ENCODE measurements at regions not wholly inside any gene's neighbourhood (a gene's known extent, or its start where the extent isn't known, plus 50 kb on each side); places are given as distances from the start of the nearest gene placed in this dataset.

DNA sequence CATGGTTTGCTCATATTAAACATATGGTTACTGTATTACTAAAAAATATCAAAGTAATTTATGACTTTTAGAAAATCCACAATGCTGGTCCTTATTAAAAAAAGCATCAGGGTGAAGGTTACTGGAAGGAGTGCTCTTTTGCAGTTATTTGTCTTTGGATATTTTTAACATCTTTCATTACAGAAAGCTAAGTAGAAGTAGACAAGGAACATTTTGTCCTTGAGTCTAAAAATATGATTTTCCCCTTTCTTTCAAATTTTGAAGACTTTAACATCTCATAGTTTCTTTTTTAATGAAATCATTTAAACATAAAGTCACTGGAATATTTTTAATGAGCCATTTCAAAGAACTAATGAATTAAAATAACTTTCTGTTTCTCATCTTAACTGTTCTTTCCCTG is 110.1 kb upstream of the TNS3 start:
- DNase-seq (no peak), ATAC-seq (ENCODE audit: low read depth) (no peak)
- Histone ChIP-seq H3K79me2 (ENCODE audit: control insufficient read depth, insufficient read depth, low read length) (no peaks in the 10 kb centered on the region), H2AFZ (ENCODE audit: insufficient read depth, low read depth, low read length, poor library complexity, severe bottlenecking) (no peak overlapping the region), H3K4me1 (ENCODE audit: control insufficient read depth in 2 of 2, insufficient read depth in 2 of 2, low read length in 2 of 2) (no peaks in the 10 kb centered on the region), H3K36me3 (replicated peaks in 1 of 2; ENCODE audit: control extremely low read depth in 1 of 2, control insufficient read depth in 1 of 2, extremely low read depth in 1 of 2, insufficient read depth in 2 of 2, low read length in 1 of 2) (no peaks in the 10 kb centered on the region), H3K4me3 (ENCODE audit: control extremely low read depth in 1 of 5, extremely low read depth in 1 of 5, insufficient read depth in 1 of 5, low read depth in 2 of 5, low read length in 4 of 5) (no peak overlapping the region), H4K20me1 (ENCODE audit: control insufficient read depth, insufficient read depth, low read length, poor library complexity, severe bottlenecking) (no peaks in the 10 kb centered on the region), H3K9me3 (ENCODE audit: control extremely low read depth in 1 of 3, control insufficient read depth in 2 of 3, insufficient read depth in 1 of 3, low read length in 2 of 3) (no peaks in the 10 kb centered on the region), H3K27me3 (replicated peaks in 1 of 4; ENCODE audit: control extremely low read depth in 1 of 4, control insufficient read depth in 3 of 4, insufficient read depth in 4 of 4, low read length in 3 of 4) (no peaks in the 10 kb centered on the region), H3K27ac (ENCODE audit: low read length in 2 of 2) (no peak overlapping the region), H3K9ac (ENCODE audit: low read length) (no peak overlapping the region), H3K4me2 (replicated peaks; ENCODE audit: low read depth, low read length, poor library complexity, severe bottlenecking) (no peak overlapping the region)
- no peak overlapping the region for H3K4me3 Mint-ChIP-seq
- TF ChIP-seq EZH2 (IDR thresholded peaks at IDR 0.05; ENCODE audit: borderline replicate concordance, insufficient read depth, low read depth, low read length, poor library complexity, severe bottlenecking) = no peak
- TF ChIP-seq, protein P1, sequence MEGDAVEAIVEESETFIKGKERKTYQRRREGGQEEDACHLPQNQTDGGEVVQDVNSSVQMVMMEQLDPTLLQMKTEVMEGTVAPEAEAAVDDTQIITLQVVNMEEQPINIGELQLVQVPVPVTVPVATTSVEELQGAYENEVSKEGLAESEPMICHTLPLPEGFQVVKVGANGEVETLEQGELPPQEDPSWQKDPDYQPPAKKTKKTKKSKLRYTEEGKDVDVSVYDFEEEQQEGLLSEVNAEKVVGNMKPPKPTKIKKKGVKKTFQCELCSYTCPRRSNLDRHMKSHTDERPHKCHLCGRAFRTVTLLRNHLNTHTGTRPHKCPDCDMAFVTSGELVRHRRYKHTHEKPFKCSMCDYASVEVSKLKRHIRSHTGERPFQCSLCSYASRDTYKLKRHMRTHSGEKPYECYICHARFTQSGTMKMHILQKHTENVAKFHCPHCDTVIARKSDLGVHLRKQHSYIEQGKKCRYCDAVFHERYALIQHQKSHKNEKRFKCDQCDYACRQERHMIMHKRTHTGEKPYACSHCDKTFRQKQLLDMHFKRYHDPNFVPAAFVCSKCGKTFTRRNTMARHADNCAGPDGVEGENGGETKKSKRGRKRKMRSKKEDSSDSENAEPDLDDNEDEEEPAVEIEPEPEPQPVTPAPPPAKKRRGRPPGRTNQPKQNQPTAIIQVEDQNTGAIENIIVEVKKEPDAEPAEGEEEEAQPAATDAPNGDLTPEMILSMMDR (IDR thresholded peaks at IDR 0.05) = no peak
- no peaks in the 10 kb centered on the region for H3K27me3 Mint-ChIP-seq
- CTCF ChIA-PET = no interaction called here
- H3K27ac Mint-ChIP-seq = no peak overlapping the region
- intact Hi-C loops (cut with micrococcal nuclease) = no loop called here
- POLR2A ChIA-PET = no interaction called here
- H3K9me3 Mint-ChIP-seq (ENCODE audit: insufficient read depth) = no peaks in the 10 kb centered on the region
- peaks cover 4% of the 10 kb centered on the region for H3K4me1 Mint-ChIP-seq

DNA sequence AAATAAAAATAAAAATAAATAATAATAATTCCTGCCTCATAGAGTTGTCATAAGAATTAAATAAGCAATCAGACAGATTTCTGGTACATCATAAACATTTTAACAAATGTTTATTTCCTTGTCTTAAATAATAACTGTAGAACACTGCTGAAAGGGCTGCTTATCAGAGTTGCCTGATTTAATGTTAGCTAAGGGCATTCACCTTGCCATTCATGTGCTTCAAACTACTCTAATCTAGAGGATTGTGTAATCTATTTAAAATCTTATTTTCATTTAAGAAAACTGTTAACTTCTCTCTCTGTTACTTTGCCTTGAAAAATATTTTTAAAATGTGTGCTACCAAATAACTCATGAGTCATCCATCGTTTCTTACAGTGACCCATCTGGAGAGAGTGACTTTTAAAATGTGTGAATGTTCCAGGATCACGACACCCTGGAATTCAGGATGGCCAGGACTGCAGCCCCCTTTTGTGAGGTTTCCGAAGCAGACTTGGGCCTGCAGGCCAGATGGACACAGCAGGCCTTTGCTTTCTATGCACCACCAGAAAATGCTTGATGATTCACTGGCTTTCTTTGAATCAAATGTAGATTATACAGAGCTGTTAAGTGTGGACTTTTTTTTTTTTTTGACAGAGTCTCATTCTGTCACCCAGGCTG is 109.1 kb upstream of the TNS3 start:
- Histone ChIP-seq H3K4me2 (replicated peaks; ENCODE audit: low read depth, low read length, poor library complexity, severe bottlenecking) (no peak overlapping the region), H3K36me3 (replicated peaks in 1 of 2; ENCODE audit: control extremely low read depth in 1 of 2, control insufficient read depth in 1 of 2, extremely low read depth in 1 of 2, insufficient read depth in 2 of 2, low read length in 1 of 2) (no peaks in the 10 kb centered on the region), H3K79me2 (ENCODE audit: control insufficient read depth, insufficient read depth, low read length) (no peaks in the 10 kb centered on the region), H3K27me3 (replicated peaks in 1 of 4; ENCODE audit: control extremely low read depth in 1 of 4, control insufficient read depth in 3 of 4, insufficient read depth in 4 of 4, low read length in 3 of 4) (no peaks in the 10 kb centered on the region), H3K9me3 (ENCODE audit: control extremely low read depth in 1 of 3, control insufficient read depth in 2 of 3, insufficient read depth in 1 of 3, low read length in 2 of 3) (no peaks in the 10 kb centered on the region), H3K4me1 (ENCODE audit: control insufficient read depth in 2 of 2, insufficient read depth in 2 of 2, low read length in 2 of 2) (no peaks in the 10 kb centered on the region), H4K20me1 (ENCODE audit: control insufficient read depth, insufficient read depth, low read length, poor library complexity, severe bottlenecking) (no peaks in the 10 kb centered on the region), H3K9ac (ENCODE audit: low read length) (no peak overlapping the region), H3K4me3 (ENCODE audit: control extremely low read depth in 1 of 5, extremely low read depth in 1 of 5, insufficient read depth in 1 of 5, low read depth in 2 of 5, low read length in 4 of 5) (no peak overlapping the region), H3K27ac (ENCODE audit: low read length in 2 of 2) (no peak overlapping the region), H2AFZ (ENCODE audit: insufficient read depth, low read depth, low read length, poor library complexity, severe bottlenecking) (no peak overlapping the region)
- whole genome bisulfite sequencing (ENCODE audit: insufficient coverage) = 100% methylated on average over 1 of the region's 3 CpGs
- CTCF ChIA-PET = no interaction called here
- TF ChIP-seq, protein P1 (IDR thresholded peaks at IDR 0.05) = no peak
- TF ChIP-seq EZH2 (IDR thresholded peaks at IDR 0.05; ENCODE audit: borderline replicate concordance, insufficient read depth, low read depth, low read length, poor library complexity, severe bottlenecking) = no peak
- POLR2A ChIA-PET = no interaction called here
- H3K4me3 Mint-ChIP-seq = no peak overlapping the region
- H3K9me3 Mint-ChIP-seq (ENCODE audit: insufficient read depth) = no peaks in the 10 kb centered on the region
- DNase-seq (no peak), ATAC-seq (ENCODE audit: low read depth) (no peak)
- intact Hi-C loops (cut with micrococcal nuclease) = no loop called here
- no peaks in the 10 kb centered on the region for H3K27me3 Mint-ChIP-seq
- H3K4me1 Mint-ChIP-seq = peaks cover 4% of the 10 kb centered on the region
- H3K27ac Mint-ChIP-seq = no peak overlapping the region
